Middle frontal gyrus (tissue), 1 donor: ENCODE measurements at regions not wholly inside any gene's neighbourhood (a gene's known extent, or its start where the extent isn't known, plus 50 kb on each side); places are given as distances from the start of the nearest gene placed in this dataset.
"Not testable (repeated sequence)": the region's sequence is repeated elsewhere in the genome, so short reads cannot be mapped to it uniquely, and the experiment has no call there.

Experiments used
- DNase-seq: peaks from one replicate; pipeline ENCODE4 v3.0.0-alpha.2; 2015; ENCODE audit warnings: low spot score; ENCODE audit errors: extremely low spot score

- no peak for DNase-seq
Measured at GRCh38 chr21:22145545-22145944, 1147.3 kb downstream of the NCAM2 start.

- DNase-seq = no peak
Measured at GRCh38 chr21:22154579-22155274, 1156.5 kb downstream of the NCAM2 start.

- no peak for DNase-seq
Measured at GRCh38 chr21:22164912-22165311, 1166.7 kb downstream of the NCAM2 start.

GRCh38 chr21:22174746-22175145, 1176.5 kb downstream of the NCAM2 start:
- no peak for DNase-seq

- DNase-seq = no peak
Measured at GRCh38 chr21:22189278-22189677, 1191.1 kb downstream of the NCAM2 start.

- DNase-seq = no peak
Measured at GRCh38 chr21:22191581-22191980, 1193.4 kb downstream of the NCAM2 start.

- DNase-seq = no peak
Measured at GRCh38 chr21:22192766-22193165, 1194.6 kb downstream of the NCAM2 start.

GRCh38 chr21:22194986-22195385, 1196.8 kb downstream of the NCAM2 start:
- DNase-seq = not testable (repeated sequence)

GRCh38 chr21:22200378-22201092, 1202.3 kb downstream of the NCAM2 start:
- no peak for DNase-seq

GRCh38 chr21:22201126-22201525, 1202.9 kb downstream of the NCAM2 start:
- no peak for DNase-seq

- DNase-seq = no peak
Measured at GRCh38 chr21:22201669-22202068, 1203.5 kb downstream of the NCAM2 start.

- no peak for DNase-seq
Measured at GRCh38 chr21:22209304-22209700, 1211.1 kb downstream of the NCAM2 start.

GRCh38 chr21:22211943-22212342, 1213.7 kb downstream of the NCAM2 start:
- no peak for DNase-seq

- no peak for DNase-seq
Measured at GRCh38 chr21:22223385-22223784, 1225.2 kb downstream of the NCAM2 start.

- no peak for DNase-seq
Measured at GRCh38 chr21:22224261-22224660, 1226.1 kb downstream of the NCAM2 start.

- no peak for DNase-seq
Measured at GRCh38 chr21:22225299-22225698, 1227.1 kb downstream of the NCAM2 start.

- no peak for DNase-seq
Measured at GRCh38 chr21:22231013-22231412, 1232.8 kb downstream of the NCAM2 start.

- no peak for DNase-seq
Measured at GRCh38 chr21:22235866-22236590, 1237.8 kb downstream of the NCAM2 start.

- no peak for DNase-seq
Measured at GRCh38 chr21:22244516-22244915, 1246.3 kb downstream of the NCAM2 start.

- no peak for DNase-seq
Measured at GRCh38 chr21:22250355-22250754, 1252.1 kb downstream of the NCAM2 start.

GRCh38 chr21:22253761-22254160, 1255.6 kb downstream of the NCAM2 start:
- DNase-seq = no peak

GRCh38 chr21:22258821-22259220, 1260.6 kb downstream of the NCAM2 start:
- DNase-seq = no peak
